ENCODE measurements at regions not wholly inside any gene's neighbourhood (a gene's known extent, or its start where the extent isn't known, plus 50 kb on each side); places are given as distances from the start of the nearest gene placed in this dataset.

- no peak for TF ChIP-seq POLR2A (IDR thresholded peaks at IDR 0.05)
- TF ChIP-seq POLR2AphosphoS5 (IDR thresholded peaks at IDR 0.05), result no peak
- no peak for TF ChIP-seq EP300 (IDR thresholded peaks at IDR 0.05; ENCODE audit: low read depth)
- TF ChIP-seq CTCF (IDR thresholded peaks at IDR 0.05), result no peak
These were observed 113.8 kb upstream of the EEPD1 start for GRCh38 chr7:36039243-36039642.
